ENCODE measurements at regions not wholly inside any gene's neighbourhood (a gene's known extent, or its start where the extent isn't known, plus 50 kb on each side); places are given as distances from the start of the nearest gene placed in this dataset.

DNA sequence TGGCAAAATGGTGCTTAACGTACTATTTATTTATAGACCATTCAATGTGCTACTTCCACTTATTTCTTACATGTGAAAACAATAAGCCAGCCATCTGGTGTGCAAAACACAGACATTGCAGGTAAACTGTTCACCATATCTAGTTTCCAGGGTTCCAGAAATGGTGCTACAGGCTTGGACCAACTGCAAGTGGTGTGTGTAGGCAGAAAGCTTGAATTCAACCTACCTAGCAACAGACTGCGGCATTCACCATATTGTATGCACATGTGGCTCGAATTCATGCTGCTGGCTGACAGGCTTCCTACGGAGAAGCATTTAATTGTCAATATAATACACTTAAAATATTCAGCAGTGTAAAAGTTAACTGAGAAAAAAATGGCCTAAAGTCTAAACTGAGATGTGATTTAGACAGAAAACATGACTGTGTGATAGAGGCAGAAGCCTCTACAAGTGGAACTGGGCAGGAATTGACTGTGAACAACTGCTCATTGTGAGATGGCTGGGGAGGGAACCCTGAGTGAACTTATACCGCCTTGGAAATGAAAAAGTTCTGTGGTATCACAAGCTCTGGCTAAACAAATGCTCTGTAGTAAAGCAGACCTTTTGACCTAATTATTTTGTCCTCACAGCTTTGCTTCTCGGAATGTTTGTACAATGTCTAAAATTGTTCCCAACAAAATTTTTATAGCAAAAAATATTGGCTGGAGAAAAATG lies 434.7 kb downstream of the GRIA2 start:
- DNase-seq, result no peak

DNA sequence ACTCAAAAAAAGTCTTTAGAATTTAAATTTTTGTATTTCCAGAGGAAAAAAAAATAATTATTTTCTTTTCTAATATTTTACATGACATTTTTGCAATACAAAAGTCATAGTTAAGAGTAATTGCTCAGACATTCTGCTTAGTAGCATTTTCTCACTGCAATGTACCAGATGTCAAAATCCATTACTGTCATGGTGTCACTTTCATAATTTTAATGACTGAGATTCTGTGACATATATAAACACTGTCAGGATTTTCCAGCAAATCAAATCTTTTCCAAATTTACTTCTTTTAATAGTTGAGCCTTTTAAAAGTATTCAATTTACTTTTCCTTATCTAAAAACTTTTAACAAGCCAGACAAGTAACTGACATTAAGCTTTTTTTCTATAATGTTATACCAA lies 422.7 kb downstream of the GRIA2 start:
- DNase-seq, result no peak

DNA sequence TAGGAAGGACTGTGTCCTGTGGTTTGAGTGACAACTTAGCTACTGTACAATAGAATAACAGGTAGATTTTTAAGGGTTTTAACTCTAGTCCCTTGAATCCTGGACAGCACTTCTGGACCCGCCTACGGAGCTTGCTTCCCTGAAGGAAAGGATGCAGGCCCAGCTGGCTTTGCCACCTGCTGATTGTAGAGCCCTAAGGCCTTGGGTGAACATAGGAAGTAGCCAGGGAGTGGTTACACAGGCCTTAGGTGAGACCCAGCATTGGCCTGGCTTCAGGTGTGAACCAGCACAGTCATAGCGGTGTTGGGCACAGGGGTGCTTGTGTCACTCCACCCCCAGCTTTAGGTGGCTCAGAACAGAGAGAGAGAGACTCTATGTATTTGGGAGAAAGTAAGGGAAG lies 413.5 kb downstream of the GRIA2 start:
- no peak for DNase-seq

DNA sequence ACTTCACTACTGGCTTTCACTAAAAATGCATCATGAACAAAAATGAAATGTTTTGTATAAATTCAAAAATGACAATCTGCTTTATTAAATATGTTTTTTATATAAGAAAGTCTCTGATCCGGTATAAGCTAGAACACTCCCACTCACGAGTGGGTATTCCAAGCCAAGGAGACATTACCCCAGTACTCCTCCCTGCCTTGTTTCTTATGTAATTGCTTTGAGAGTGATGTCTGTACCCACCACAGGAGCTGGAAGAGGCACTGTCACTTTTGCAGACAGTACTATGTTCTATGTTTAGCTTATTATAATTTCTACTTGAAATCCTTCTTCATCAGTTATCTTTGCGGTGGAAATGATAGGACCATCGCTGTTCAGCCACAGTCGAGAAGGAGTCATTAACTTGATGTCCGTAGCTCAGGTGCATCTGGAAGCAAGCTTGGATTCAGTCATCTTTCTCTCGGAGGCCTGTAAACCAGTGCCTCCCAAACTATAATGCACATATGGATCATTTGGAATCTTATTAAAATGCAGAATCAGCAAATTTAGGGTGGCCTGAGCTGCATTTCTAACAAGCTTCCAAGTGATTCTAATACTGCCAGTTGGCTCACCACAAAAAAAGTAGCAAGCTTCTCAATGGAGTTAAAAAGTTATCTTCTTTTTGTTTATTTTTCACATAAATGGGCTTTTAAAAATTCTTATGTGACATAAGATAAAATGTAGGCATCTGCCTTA lies 396.4 kb downstream of the GRIA2 start:
- no peak for DNase-seq

DNA sequence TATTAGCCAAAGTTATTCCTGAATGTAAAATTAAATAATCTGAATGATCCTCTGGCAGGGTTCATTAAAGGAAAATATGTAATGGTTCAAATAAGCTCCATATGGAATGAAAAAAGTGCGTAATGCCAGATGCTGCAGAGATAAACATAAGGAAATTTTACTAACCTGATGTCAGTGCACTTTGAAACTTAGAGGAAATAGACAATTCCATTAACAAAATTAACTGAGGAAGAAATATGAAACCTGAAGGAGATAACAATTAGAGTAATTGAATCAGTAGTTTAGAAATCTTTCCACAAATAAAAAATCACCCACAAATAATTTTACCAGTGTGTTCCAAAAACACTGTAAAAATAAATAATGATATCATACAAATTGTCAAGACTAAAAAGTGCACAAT lies 387.5 kb downstream of the GRIA2 start:
- no peak for DNase-seq

DNA sequence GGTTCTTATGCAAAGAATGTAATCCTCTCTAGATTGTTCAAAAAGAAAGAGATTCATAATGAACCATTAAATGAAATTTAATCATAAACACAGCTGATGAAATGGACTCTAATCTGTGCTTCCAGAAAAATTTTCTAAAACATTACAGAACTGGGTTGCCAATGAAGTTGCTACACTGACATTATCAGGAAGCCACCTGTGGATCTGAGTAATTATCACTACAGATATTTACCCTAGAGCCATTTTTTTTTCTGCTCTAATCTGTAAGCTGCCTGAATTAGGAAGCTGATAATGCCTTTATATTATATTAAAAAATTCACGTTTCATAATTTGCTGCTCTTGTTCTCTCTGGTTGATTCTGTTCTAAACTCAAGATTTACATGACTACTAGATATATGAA lies 380.1 kb downstream of the GRIA2 start:
- no peak for DNase-seq

DNA sequence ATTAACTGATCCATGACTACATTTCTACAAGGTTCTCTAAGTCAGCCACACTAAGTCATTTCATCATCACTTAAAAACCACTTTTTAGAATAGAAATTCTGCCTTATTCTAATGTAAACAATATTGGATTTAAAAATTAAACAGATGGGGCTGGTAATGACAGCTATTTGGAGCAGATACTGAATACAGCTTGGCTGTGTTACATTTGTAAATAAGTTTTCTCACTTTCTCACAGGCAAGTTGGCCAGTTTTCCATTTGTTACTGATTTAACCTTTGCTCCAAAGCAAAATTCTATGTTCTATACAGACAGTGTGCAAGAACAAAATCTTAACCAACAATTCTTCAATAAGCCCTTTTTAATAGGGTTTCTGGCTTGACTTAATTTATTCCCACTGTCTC lies 370.7 kb downstream of the GRIA2 start:
- no peak for DNase-seq

DNA sequence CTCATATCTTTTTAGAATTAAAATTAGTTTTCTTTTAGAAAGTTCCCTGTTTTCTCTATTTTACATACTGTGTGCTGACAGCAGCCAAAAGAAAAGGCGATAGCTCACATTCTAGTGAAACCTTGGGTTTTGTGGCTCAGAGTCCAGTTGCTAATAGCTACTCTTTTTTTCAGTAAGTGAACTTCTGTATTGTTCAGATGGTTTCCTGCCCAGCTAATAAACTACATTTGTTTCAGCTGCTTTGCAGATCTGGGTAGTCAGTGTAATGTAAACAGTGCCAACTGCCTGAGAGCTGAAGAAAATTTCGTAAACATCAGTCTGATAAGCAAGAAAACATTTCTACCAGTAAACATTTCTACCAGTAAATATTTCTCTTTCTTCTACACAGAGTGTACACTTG lies 370.2 kb downstream of the GRIA2 start:
- no peak for DNase-seq

DNA sequence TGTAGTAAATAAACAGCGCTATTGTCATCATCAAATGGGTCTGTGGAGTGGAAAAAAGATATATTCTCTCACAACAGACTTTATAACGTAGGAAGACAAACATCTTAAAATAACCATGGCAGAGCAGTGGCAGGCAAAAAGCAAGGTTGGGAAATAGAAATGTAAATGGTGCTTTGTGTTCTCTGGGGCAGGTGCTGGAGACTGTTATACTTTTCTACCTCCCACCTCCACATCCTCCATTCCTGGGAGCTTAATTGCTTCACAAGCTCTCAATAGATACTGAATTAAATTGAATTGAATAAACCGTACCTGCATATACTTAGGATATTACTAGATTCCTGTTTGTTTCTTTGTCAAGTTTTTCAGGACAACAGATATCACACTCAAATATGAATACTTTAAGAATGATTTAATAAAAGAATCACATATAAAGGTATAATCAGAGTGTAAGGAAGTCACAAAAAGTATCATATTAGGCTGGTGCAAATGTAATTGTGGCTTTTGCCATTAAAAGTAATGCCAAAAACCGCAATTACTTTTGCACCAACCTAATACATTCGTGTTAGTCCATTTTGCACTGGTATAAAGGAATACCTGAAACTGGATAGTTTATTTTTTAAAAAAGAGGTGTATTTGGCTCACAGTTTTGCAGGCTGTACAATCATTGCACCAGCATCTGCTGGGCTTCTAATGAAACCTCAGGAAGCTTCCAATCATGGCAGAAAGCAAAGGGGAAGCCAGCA lies 367.3 kb downstream of the GRIA2 start:
- no peak for DNase-seq

DNA sequence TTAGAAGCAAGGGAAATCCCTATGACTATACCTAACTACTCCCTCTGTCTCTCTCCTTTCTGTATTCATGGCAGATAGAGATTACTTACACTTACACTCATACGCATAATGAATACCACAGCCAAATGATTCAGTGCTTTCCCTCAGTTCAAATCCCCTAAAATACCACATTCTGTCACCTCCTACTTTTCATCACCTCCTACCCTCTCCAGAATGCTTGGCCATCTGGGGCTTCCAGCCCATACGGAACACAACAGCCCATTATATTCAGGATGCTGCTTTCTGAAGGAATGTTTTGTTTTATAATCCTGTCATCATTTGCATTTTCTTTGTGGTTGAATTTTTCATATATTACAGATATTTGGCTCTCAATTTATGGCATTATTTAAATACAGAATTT lies 361.6 kb downstream of the GRIA2 start:
- DNase-seq, result no peak

DNA sequence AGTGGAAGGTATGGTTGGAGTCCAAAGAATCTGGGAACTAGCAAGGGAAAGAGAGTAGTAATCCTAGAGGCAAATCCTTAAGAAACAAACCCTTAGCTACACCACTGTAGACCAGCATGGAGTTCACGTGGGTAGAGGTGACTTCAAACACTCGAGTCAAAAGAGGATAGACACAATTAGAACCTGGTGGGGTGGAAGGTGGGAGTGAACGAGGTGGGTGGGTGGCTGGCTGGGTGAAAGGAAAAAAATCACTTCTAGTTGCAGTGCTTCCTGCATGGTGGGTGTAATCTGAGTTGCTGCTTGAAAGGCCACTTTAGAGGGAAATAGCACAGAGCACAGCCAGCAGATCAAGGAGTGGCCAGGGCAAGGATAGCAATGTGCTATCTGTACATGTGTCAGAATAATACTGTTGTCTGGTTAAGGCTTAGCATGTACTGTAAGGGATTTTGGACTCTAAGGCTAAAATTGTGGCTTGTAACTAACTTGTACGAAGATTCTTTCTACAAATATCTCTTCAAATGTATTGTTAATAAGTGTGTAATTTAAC lies 356.2 kb downstream of the GRIA2 start:
- no peak for DNase-seq

DNA sequence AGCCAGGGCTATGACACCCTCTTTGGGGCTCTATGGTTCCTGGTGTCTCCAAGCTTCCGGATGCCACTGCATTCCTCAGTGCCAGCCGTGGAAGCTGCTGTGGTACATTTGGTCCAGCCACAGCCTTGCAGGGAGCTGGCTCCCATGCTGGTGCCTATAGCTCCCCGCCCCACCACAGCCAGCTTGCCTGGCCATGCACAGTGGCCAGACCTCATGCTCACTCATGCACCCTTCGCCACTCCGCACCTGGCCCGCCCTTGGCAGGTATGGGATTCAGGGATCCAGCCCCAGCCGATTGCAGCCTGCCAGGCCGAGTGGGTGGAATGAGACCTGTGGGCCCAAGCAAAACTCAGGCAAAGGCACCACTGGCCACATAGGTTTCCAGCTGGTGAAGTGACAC lies 354.8 kb downstream of the GRIA2 start:
- DNase-seq, result no peak

DNA sequence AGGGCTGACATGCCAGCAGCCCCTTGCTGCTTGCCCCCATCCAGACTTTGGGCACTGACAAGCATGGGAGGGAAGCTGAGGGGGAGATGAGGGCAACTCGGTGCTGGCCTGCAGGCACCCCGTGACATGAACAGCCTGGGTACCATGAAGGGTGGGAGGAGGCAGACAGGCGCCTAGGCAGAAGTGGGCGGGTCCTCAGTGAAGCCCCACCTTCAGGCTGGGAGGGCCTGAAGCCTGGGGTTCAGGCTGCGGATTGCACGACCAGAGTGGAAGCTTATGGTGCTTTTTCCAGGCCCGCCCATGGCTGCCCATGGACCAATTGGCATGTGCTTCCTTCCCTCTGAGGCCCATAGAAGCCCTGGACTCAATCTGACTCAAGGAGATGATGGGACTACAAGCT lies 354.1 kb downstream of the GRIA2 start:
- no peak for DNase-seq

DNA sequence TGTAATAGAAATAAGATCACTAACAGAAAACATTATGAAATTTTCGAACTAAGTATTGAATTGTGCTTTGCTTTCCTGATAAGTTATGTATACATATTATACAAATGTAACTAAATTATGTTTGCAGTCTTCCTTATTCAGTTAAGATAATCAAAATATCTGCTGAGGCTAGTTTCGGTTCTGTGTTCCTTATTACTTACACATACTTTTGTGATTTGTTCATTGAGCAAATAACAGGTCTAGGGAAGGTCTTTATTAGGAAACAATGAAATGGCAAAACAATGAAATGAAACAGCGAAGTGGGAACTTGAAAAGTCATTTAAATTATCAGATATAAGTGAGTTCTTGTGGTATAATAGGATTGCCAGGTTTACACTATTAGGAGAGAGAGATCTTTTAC lies 352.4 kb downstream of the GRIA2 start:
- no peak for DNase-seq

DNA sequence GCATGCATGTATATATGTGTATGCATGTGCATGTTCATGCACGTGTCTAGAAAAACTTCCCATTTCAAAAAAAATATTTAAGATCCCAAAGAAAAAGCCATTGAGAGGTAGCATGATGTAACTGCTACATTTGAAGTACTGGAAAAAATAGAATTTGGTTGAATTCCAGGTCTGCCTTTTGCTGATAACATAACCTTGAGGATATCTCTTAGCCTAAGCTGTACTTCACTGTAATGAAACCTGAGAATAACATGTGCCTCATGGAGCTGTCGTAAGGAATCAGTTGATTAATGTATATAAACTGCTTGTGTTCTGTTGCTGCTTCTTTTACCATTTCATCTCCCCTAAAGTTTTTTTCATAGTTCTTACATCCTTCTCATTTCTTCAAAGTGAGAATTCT lies 351.8 kb downstream of the GRIA2 start:
- no peak for DNase-seq

DNA sequence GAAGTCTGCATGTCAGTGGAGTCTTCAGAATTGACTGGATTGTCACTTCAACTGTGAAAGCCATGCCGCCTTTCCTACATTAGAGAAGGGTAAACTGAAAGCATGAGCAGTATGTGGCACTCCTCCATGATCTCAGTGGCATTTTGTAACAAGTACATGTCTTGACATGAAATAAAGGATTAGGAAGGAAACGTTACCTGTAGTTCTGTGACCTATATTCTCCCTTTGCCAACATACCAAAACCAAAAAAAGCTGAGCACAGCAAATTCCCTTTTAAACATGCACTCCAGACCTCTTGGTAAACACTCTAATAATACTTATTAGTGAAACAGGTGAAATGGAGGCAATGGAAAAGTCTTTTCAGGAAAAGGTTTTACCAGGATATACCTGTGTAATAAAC lies 344.2 kb downstream of the GRIA2 start:
- DNase-seq, result no peak

DNA sequence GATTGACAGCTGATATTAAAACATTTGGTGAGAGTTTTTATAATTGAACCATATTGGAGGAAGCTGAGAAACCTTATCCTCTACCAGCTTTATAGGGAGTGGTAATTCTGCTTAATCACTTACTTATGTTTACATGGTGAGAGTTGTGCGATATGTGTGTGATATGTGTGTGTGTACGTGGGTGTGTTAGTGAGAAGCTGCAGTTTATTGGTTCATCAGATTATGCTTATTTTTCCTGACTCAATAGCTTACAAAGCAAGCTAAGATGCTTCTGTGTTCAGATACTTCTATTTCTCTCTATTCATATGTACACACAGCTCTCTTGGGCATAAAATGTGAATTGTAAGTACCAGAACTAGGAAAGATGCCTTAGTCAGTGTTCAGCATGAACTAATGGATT lies 343.7 kb downstream of the GRIA2 start:
- no peak for DNase-seq

DNA sequence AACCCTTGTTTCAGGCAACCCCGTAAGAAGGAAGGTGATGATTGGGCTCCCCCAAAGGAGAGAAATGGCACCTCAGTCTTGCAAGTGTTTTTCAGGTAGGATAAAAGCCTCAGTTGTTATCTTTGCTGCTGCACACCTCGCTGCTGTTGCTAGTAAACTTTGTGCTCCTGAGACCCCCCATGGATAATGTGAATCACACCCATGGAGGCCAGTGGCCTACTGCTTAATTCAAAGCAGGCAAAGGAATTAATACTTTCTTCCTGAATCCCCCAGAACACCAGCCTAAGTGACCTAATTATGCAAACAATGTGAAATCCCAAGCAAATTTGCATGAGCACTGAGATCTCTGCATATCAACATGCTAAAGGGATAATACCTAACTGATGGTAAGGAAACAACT lies 337.5 kb downstream of the GRIA2 start:
- no peak for DNase-seq

DNA sequence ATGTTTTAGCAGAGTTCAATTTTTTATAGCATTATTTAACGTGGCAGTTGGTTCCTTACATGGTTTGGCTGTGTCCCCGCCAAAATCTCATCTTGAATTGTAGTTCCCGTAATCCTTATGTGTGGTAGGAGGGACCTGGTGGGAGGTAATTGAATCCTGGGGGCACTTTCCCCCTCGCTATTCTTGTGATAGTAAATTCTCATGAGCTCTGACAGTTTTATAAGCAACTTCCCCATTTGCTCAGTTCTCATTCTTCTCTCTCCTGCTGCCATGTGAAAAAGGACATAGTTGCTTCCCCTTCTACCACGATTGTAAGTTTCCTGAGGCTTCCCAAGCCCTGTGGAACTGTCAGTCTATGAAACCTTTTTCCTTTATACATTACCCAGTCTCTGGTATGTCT lies 329.5 kb downstream of the GRIA2 start:
- DNase-seq, result no peak

DNA sequence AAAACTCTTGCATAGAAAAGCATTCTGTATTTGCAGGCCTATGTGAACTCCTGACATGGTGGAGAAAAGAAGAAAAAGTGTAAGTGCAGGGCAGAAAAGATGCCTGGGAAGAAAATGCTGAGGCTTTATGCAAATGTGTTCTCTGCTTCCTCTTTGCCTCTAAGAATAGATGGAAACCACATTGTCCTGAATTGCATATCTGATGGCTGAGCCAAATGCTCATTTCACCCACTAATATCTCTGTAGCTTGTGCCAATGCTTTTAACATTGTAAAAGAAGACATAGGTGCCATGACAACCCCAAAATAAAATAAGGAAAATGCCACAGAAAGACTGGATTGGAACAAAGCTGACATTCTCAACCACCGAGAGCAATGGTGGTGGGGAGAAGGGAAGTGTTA lies 307.4 kb downstream of the GRIA2 start:
- no peak for DNase-seq

DNA sequence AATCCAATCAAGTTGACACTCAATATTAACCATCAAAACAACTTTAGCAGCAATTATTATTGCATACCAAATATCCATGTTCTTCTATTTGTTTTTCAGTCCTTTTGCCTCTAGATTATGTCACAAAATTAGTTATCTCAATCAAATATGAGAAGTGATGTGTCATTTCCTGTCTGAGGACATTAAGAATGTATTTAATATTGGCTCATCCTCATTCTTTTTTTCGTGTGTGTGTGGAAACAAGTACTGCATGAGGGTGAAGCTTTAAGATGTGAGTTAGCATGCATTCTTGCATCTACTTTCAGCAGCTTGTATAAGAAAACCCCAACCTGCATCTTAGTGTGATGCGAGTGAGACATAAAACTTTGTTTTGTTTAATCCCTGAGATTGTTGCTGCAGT lies 301.4 kb downstream of the GRIA2 start:
- no peak for DNase-seq

DNA sequence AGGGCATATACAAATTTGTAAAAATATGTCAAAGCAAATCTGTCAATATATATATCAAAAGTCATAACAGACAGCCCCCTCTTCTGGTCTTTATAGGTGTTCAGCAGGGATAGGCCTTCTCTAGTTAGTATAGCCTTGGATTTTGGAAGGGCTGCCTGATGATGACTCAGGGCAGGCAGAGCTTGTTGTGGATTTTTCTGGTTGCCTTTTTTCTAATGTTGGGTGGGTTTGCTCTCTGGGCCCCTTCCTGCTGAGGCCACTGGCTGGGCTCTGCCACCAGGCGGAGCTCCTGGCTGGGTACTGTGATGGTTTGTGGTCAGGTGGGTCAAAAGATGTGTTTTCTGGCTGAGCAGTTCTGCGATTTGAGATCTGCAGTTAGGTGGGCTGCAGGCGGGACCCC lies 294.2 kb downstream of the GRIA2 start:
- DNase-seq, result no peak

DNA sequence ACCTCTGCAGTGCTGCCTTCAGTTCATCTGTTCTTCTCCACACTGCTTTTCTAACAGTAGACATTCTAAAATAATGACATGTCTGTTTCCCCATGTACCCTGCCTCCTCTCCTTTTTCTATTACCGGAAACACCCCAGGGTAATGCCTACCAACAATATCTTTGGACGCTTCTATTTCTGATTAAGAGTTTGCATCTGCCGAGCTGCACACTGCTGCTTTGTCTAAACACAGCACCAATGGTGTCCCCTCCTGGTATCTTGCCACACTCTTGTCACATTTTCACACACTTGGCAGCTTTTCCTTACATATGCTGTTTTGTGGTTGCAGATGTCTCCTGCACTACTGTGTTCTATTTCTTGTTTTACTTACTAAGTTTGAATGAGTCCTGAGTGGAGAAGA lies 288.8 kb downstream of the GRIA2 start:
- no peak for DNase-seq

DNA sequence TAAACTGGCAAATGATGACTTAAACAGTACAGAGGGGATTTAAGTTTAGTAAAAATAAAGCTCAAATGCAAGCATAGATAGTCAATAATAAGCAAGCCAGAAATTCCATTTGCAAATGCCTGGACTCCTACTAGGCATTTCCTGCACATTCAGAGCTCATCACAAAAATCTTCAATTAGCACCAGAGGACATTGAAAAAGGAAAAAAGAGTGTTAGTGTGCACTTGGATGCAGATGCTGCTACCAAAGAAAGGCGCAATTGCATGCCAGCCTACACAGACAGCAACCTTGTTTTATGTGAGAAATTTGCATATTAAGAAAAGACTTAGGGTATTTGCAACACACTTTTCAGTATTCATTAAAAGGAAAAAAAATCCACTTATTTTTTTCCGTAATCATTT lies 282.1 kb downstream of the GRIA2 start:
- no peak for DNase-seq
